KMS-11 (cell line): ENCODE measurements at regions not wholly inside any gene's neighbourhood (a gene's known extent, or its start where the extent isn't known, plus 50 kb on each side); places are given as distances from the start of the nearest gene placed in this dataset.

Experiments
- H2AFZ ChIP-seq: fragments of 200-600 bp; sonication (generic); 2 replicates; pipeline ENCODE4 v1.6.1; 2016; ENCODE audit warnings: antibody characterized with exemption, mixed run types, low read depth
- H3K27ac ChIP-seq: fragments of 200-600 bp; sonication (generic); 2 replicates; pipeline ENCODE4 v1.6.1; 2016; ENCODE audit warnings: mild to moderate bottlenecking, mixed run types
- H3K27me3 ChIP-seq: fragments of 200-600 bp; sonication (generic); 2 replicates; pipeline ENCODE4 v1.6.1; 2017; ENCODE audit warnings: mild to moderate bottlenecking, low read depth, mixed run types, moderate library complexity; ENCODE audit not compliant: insufficient read depth
- H3K36me3 ChIP-seq: fragments of 200-600 bp; sonication (generic); 2 replicates; pipeline ENCODE4 v1.6.1; 2017; ENCODE audit warnings: mild to moderate bottlenecking, mixed run types; ENCODE audit not compliant: insufficient read depth
- H3K4me1 ChIP-seq: fragments of 200-600 bp; sonication (generic); 2 replicates; pipeline ENCODE4 v1.6.1; 2016; ENCODE audit warnings: mild to moderate bottlenecking, low read depth, mixed run types; ENCODE audit not compliant: poor library complexity, severe bottlenecking
- H3K4me2 ChIP-seq: fragments of 200-600 bp; sonication (generic); 2 replicates; pipeline ENCODE4 v1.7.0; 2016; ENCODE audit warnings: mild to moderate bottlenecking, mixed run types
- H3K4me3 ChIP-seq: fragments of 200-600 bp; sonication (generic); IDR thresholded peaks from 2 replicates; pipeline ENCODE4 v1.6.1; 2017; ENCODE audit warnings: low read depth, low read length, mixed read lengths; ENCODE audit not compliant: insufficient read depth
- H3K79me2 ChIP-seq: fragments of 200-600 bp; sonication (generic); 2 replicates; pipeline ENCODE4 v1.6.1; 2016; ENCODE audit warnings: low read depth, mixed run types; ENCODE audit not compliant: insufficient read depth
- H3K9ac ChIP-seq: fragments of 200-600 bp; sonication (generic); 2 replicates; pipeline ENCODE4 v1.6.1; 2016; ENCODE audit warnings: mild to moderate bottlenecking, mixed run types
- H4K20me1 ChIP-seq: fragments of 200-600 bp; sonication (generic); 2 replicates; pipeline ENCODE4 v1.6.1; 2016; ENCODE audit warnings: mild to moderate bottlenecking, mixed run types; ENCODE audit not compliant: insufficient read depth
- TF ChIP-seq, protein P1 (sequence below): fragments of 200-600 bp; sonication (generic); conservative IDR thresholded peaks from 2 replicates; pipeline ENCODE4 v1.6.1; 2017; ENCODE audit warnings: low read depth, mild to moderate bottlenecking, antibody characterized with exemption, low read length, moderate library complexity, mixed read lengths

DNA sequence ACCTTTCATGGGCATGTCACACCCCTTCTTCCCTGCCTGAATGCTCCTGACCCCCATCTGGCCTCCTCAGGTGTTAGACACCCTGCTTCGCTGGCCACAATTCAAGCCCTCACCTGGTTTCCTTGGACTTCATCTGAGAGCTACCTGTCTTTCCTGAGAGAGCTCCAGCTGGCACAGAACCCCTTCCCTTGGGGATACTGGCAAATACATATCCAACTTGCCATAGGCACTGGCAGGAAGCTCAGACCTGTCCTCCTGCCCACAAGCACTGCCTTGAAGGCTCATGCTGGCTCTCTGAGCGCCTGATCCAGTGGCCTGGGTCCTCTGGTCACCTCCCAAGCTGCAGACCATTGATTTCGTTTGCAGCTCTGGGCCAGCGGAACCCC, 74.1 kb upstream of the MAP4K3 start:
- TF ChIP-seq, protein P1, sequence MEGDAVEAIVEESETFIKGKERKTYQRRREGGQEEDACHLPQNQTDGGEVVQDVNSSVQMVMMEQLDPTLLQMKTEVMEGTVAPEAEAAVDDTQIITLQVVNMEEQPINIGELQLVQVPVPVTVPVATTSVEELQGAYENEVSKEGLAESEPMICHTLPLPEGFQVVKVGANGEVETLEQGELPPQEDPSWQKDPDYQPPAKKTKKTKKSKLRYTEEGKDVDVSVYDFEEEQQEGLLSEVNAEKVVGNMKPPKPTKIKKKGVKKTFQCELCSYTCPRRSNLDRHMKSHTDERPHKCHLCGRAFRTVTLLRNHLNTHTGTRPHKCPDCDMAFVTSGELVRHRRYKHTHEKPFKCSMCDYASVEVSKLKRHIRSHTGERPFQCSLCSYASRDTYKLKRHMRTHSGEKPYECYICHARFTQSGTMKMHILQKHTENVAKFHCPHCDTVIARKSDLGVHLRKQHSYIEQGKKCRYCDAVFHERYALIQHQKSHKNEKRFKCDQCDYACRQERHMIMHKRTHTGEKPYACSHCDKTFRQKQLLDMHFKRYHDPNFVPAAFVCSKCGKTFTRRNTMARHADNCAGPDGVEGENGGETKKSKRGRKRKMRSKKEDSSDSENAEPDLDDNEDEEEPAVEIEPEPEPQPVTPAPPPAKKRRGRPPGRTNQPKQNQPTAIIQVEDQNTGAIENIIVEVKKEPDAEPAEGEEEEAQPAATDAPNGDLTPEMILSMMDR, result no peak
- no peak overlapping the region for H3K9ac ChIP-seq
- H3K27me3 ChIP-seq, result no peaks in the 10 kb centered on the region
- no peaks in the 10 kb centered on the region for H4K20me1 ChIP-seq
- H3K36me3 ChIP-seq, result no peaks in the 10 kb centered on the region
- H3K79me2 ChIP-seq, result no peaks in the 10 kb centered on the region
- H2AFZ ChIP-seq, result no peak overlapping the region
- H3K4me3 ChIP-seq, result no peak overlapping the region
- H3K4me1 ChIP-seq, result no peaks in the 10 kb centered on the region
- no peak overlapping the region for H3K27ac ChIP-seq
- H3K4me2 ChIP-seq, result no peak overlapping the region

DNA sequence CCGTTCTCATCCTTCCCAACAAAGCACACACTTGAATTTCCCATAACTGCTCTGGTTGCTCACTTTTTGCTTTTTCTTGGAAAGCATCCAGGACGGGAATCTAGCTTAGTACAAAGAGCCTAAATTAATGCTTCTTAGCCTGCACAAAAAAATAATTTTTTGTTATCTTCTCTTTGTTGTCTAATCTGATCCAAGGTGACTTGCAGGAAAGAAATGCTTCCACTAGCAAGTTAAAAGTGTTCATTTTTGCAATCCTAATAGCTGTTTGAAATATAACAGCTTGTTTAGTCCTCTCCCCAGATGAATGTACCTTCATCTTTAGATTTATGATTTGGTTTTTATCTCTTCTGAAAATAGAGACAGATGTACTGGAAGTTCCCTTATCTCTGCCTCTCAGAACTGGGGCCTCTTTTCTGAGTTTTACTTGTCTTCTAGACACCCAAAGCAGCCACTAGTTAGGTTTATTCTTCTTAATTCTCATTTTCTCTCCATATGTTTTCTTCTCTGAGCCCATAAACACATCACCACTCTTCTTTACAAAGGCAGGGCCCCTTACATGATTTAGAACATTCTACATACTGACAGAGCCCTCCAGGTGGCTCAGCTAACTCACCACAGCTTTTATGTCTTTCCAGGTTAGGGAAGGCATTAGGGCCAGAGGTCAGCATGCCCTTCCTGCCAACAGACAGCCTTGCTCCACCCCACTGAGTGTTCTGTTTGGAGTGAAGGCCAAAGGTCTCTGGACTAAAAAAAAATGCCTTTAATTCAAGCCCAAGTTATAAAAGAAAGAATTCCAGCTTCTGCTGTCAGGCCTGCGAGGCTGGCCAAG, 74.7 kb upstream of the MAP4K3 start:
- Histone ChIP-seq H3K79me2 (no peaks in the 10 kb centered on the region), H3K9ac (no peak overlapping the region), H3K4me3 (no peak overlapping the region), H3K27ac (no peak overlapping the region), H3K36me3 (no peaks in the 10 kb centered on the region), H3K4me2 (no peak overlapping the region), H2AFZ (no peak overlapping the region), H4K20me1 (no peaks in the 10 kb centered on the region), H3K4me1 (no peaks in the 10 kb centered on the region), H3K27me3 (no peaks in the 10 kb centered on the region)
- TF ChIP-seq, protein P1, result no peak

DNA sequence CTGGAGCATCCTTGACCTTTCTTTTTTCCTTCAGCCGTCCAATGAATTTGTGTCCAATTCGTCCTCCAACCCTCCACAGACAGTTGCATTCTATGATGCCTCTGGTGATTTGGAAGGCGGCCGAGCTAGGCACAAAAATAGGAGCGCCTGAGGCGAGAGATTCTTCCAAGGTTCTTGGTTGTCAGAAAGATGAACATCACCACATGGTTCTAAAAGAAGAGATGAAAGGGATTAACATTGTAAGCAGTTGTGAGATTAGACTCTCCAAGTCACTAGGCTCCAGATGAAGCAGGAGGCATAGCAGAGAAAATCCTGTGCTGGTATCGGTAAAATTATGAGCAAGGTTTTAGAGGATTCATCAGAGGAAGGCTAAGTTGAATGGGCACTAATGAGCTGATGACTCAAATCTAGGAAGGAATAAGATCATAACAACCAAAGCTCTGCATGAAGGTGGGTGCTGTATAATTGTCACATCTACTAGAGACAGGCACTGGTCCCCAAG, 75.4 kb upstream of the MAP4K3 start:
- Histone ChIP-seq H3K4me2 (no peak overlapping the region), H3K36me3 (no peaks in the 10 kb centered on the region), H3K4me3 (no peak overlapping the region), H3K27me3 (no peaks in the 10 kb centered on the region), H4K20me1 (no peaks in the 10 kb centered on the region), H3K4me1 (no peaks in the 10 kb centered on the region), H3K9ac (no peak overlapping the region), H3K27ac (no peak overlapping the region), H2AFZ (no peak overlapping the region), H3K79me2 (no peaks in the 10 kb centered on the region)
- TF ChIP-seq, protein P1, result no peak

DNA sequence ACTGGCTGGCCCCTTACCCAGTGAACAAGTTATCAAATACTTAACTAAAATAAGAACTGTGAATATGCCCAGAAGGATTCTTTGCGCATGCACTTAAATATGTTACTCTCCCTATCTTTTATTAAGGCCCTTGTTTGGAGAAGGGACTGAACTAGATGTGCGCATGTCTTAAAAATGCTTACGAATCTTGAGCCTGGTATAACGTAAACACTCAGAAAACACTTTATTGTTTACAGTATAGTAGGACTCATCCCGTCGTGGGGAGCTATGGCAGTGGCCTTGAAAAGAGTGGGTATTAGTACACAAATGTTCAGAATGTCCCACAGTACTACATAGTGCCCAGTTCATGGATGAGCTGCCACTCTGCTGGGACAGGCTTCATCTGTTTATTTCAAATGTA, 75.9 kb upstream of the MAP4K3 start:
- H3K79me2 ChIP-seq, result no peaks in the 10 kb centered on the region
- H3K9ac ChIP-seq, result no peak overlapping the region
- H3K27ac ChIP-seq, result no peak overlapping the region
- H3K4me2 ChIP-seq, result no peak overlapping the region
- H3K27me3 ChIP-seq, result no peaks in the 10 kb centered on the region
- H4K20me1 ChIP-seq, result no peaks in the 10 kb centered on the region
- no peak overlapping the region for H2AFZ ChIP-seq
- H3K4me1 ChIP-seq, result no peaks in the 10 kb centered on the region
- no peaks in the 10 kb centered on the region for H3K36me3 ChIP-seq
- no peak overlapping the region for H3K4me3 ChIP-seq
- TF ChIP-seq, protein P1, result no peak
